H9 (cell line): ENCODE measurements at regions not wholly inside any gene's neighbourhood (a gene's known extent, or its start where the extent isn't known, plus 50 kb on each side); places are given as distances from the start of the nearest gene placed in this dataset.

Experiments
- DNase-seq: peaks from one replicate; pipeline ENCODE4 v3.0.0-alpha.2; 2017
- H2AFZ ChIP-seq: one replicate; pipeline ENCODE4 v1.6.1; 2013; ENCODE audit warnings: mild to moderate bottlenecking, low read length, control low read depth, moderate library complexity
- H2AK5ac ChIP-seq: 2 replicates; pipeline ENCODE4 v1.6.1; 2013; ENCODE audit warnings: low read length, control low read depth, mixed read lengths; ENCODE audit not compliant: insufficient read length
- H2BK120ac ChIP-seq: one replicate; pipeline ENCODE4 v1.6.1; 2013; ENCODE audit warnings: low read depth, mild to moderate bottlenecking, low read length, control low read depth, inconsistent platforms; ENCODE audit not compliant: poor library complexity, severe bottlenecking
- H2BK12ac ChIP-seq: 2 replicates; pipeline ENCODE4 v1.6.1; 2013; ENCODE audit warnings: low read length, control low read depth, mixed read lengths, low read depth; ENCODE audit not compliant: insufficient read length
- H2BK15ac ChIP-seq: 2 replicates; pipeline ENCODE4 v1.6.1; 2013; ENCODE audit warnings: low read depth, low read length, control low read depth
- H2BK20ac ChIP-seq: one replicate; pipeline ENCODE4 v1.6.1; 2013; ENCODE audit warnings: low read depth, mild to moderate bottlenecking, low read length, control low read depth, inconsistent platforms; ENCODE audit not compliant: poor library complexity, severe bottlenecking
- H2BK5ac ChIP-seq: 2 replicates; pipeline ENCODE4 v1.6.1; 2013; ENCODE audit warnings: low read length, control low read depth, mixed read lengths; ENCODE audit not compliant: insufficient read length
- H3K14ac ChIP-seq: 2 replicates; pipeline ENCODE4 v1.6.1; 2013; ENCODE audit warnings: low read length, control low read depth; ENCODE audit not compliant: insufficient read depth
- H3K18ac ChIP-seq: 2 replicates; pipeline ENCODE4 v1.6.1; 2013; ENCODE audit warnings: low read depth, mild to moderate bottlenecking, mixed read lengths, low read length, control low read depth; ENCODE audit not compliant: insufficient read length
- H3K23ac ChIP-seq: 2 replicates; pipeline ENCODE4 v1.6.1; 2013; ENCODE audit warnings: low read length, control low read depth, mixed read lengths, low read depth; ENCODE audit not compliant: insufficient read length
- H3K23me2 ChIP-seq: 2 replicates; pipeline ENCODE4 v1.6.1; 2013; ENCODE audit warnings: low read depth, mild to moderate bottlenecking, mixed read lengths, low read length, control low read depth; ENCODE audit not compliant: insufficient read length, poor library complexity, severe bottlenecking
- H3K27ac ChIP-seq: 2 replicates; pipeline ENCODE4 v1.5.1; 2013; ENCODE audit warnings: low read length, control low read depth, mixed read lengths, low read depth; ENCODE audit not compliant: insufficient read length
- H3K27me3 ChIP-seq: 2 replicates; pipeline ENCODE4 v1.6.1; 2013; ENCODE audit warnings: low read length, control low read depth, inconsistent platforms; ENCODE audit not compliant: insufficient read depth
- H3K4ac ChIP-seq: 2 replicates; pipeline ENCODE4 v1.6.1; 2013; ENCODE audit warnings: low read depth, mild to moderate bottlenecking, control low read depth, inconsistent platforms, low read length, moderate library complexity
- H3K4me1 ChIP-seq: 2 replicates; pipeline ENCODE4 v1.6.1; 2013; ENCODE audit warnings: low read length, control low read depth, inconsistent platforms; ENCODE audit not compliant: insufficient read depth
- H3K4me2 ChIP-seq: 2 replicates; pipeline ENCODE4 v1.6.1; 2013; ENCODE audit warnings: low read length, control low read depth, mixed read lengths; ENCODE audit not compliant: insufficient read length, insufficient read depth
- H3K56ac ChIP-seq: 2 replicates; pipeline ENCODE4 v1.6.1; 2013; ENCODE audit warnings: low read depth, mild to moderate bottlenecking, mixed read lengths, low read length, control low read depth; ENCODE audit not compliant: insufficient read length
- H3K79me1 ChIP-seq: 2 replicates; pipeline ENCODE4 v1.6.1; 2013; ENCODE audit warnings: low read depth, mild to moderate bottlenecking, moderate library complexity, low read length, control low read depth, inconsistent platforms; ENCODE audit not compliant: insufficient read depth, poor library complexity, severe bottlenecking
- H3K79me2 ChIP-seq: 2 replicates; pipeline ENCODE4 v1.6.1; 2013; ENCODE audit warnings: low read length, control low read depth, inconsistent platforms; ENCODE audit not compliant: insufficient read depth
- H3K9ac ChIP-seq: 2 replicates; pipeline ENCODE4 v1.6.1; 2013; ENCODE audit warnings: low read length, control low read depth, mixed read lengths; ENCODE audit not compliant: insufficient read length; ENCODE audit errors: extremely low read depth
- H3K9me3 ChIP-seq: one replicate; pipeline ENCODE4 v1.6.1; 2013; ENCODE audit warnings: low read depth, low read length, inconsistent platforms; ENCODE audit not compliant: control insufficient read depth
- H3T11ph ChIP-seq: one replicate; pipeline ENCODE4 v1.6.1; 2013; ENCODE audit warnings: mild to moderate bottlenecking, low read length, control low read depth, inconsistent platforms
- H4K20me1 ChIP-seq: one replicate; pipeline ENCODE4 v1.6.1; 2013; ENCODE audit not compliant: control insufficient read depth, insufficient read length, insufficient read depth
- H4K5ac ChIP-seq: 2 replicates; pipeline ENCODE4 v1.6.1; 2013; ENCODE audit warnings: low read depth, mild to moderate bottlenecking, mixed read lengths, low read length, control low read depth; ENCODE audit not compliant: insufficient read length
- H4K8ac ChIP-seq: replicated peaks from 2 replicates; pipeline ENCODE4 v1.6.1; 2013; ENCODE audit warnings: low read length, control low read depth, mixed read lengths, low read depth; ENCODE audit not compliant: insufficient read length
- H4K91ac ChIP-seq: 2 replicates; pipeline ENCODE4 v1.6.1; 2013; ENCODE audit warnings: low read depth, mild to moderate bottlenecking, moderate library complexity, mixed read lengths, low read length, control low read depth; ENCODE audit not compliant: insufficient read length
- H3K27ac Mint-ChIP-seq, 3 experiments: 2 replicates in 2 of 3; 3 replicates in 1 of 3; pipeline ENCODE4 v1.8.0; 2020 to 2021; ENCODE audit warnings: mixed read lengths in 3 of 3, mild to moderate bottlenecking in 1 of 3, moderate library complexity in 1 of 3
- H3K27me3 Mint-ChIP-seq: 2 replicates; pipeline ENCODE4 v1.8.0; 2021; ENCODE audit warnings: low read depth, mild to moderate bottlenecking, moderate library complexity, mixed read lengths
- H3K36me3 Mint-ChIP-seq, 3 experiments: 2 replicates in 2 of 3; 3 replicates in 1 of 3; pipeline ENCODE4 v1.8.0; 2020 to 2021; ENCODE audit warnings: low read depth in 3 of 3, mixed read lengths in 3 of 3; ENCODE audit not compliant: insufficient read depth in 1 of 3
- H3K4me1 Mint-ChIP-seq, 2 experiments: 2 replicates each; pipeline ENCODE4 v1.8.0; 2020; ENCODE audit warnings: mixed read lengths in 2 of 2
- H3K4me3 Mint-ChIP-seq, 2 experiments: 2 replicates in 1 of 2; 3 replicates in 1 of 2; pipeline ENCODE4 v1.8.0; 2020 to 2021; ENCODE audit warnings: mild to moderate bottlenecking in 2 of 2, mixed read lengths in 2 of 2, moderate library complexity in 1 of 2
- H3K9me3 Mint-ChIP-seq, 2 experiments: 2 replicates in 1 of 2; 3 replicates in 1 of 2; pipeline ENCODE4 v1.8.0; 2020; ENCODE audit warnings: mild to moderate bottlenecking in 2 of 2, mixed read lengths in 2 of 2, moderate library complexity in 1 of 2
- CTCF ChIP-seq: fragments of 200-600 bp; sonication (generic); conservative IDR thresholded peaks from 3 replicates; pipeline ENCODE4 v1.8.0; 2021; ENCODE audit warnings: antibody characterized with exemption, mild to moderate bottlenecking
- WGBS: extraction: QIAGEN DNeasy Blood & Tissue Kit; methylation state at CpG from one replicate; pipeline ENCODE4 v1.1.7; 2013; ENCODE audit warnings: missing lambda C conversion rate, low lambda C conversion rate, mixed read lengths; ENCODE audit not compliant: insufficient read length; ENCODE audit errors: extremely low coverage; 5-methylcytosine and 5-hydroxymethylcytosine counted together

GRCh38 chr20:19812696-19813095, 54.6 kb downstream of the RIN2 start:
- no peak overlapping the region for H2BK5ac ChIP-seq
- H3K9ac ChIP-seq = no peak overlapping the region
- H3K14ac ChIP-seq = no peak overlapping the region
- H4K20me1 ChIP-seq = no peaks in the 10 kb centered on the region
- H3K4me2 ChIP-seq = no peak overlapping the region
- no peak overlapping the region for H3K56ac ChIP-seq
- no peak overlapping the region for H4K8ac ChIP-seq
- H3K4me3 Mint-ChIP-seq = no peak overlapping the region
- H3K27me3 Mint-ChIP-seq = no peaks in the 10 kb centered on the region; the same call in 1 of the 2 replicates
- H3K9me3 ChIP-seq = no peaks in the 10 kb centered on the region
- no peaks in the 10 kb centered on the region for H3K4me1 ChIP-seq
- no CpG with 5 or more reads among the region's 1 CpG for WGBS
- no peaks in the 10 kb centered on the region for H3K23me2 ChIP-seq
- no peak overlapping the region for H4K91ac ChIP-seq
- H3K27ac Mint-ChIP-seq = no peak overlapping the region; a peak in 1 of 7 replicates
- no peaks in the 10 kb centered on the region for H3K79me1 ChIP-seq
- no peak overlapping the region for H2AK5ac ChIP-seq
- H3K79me2 ChIP-seq = 0 out of 2 replicates have a peak, but pooled peaks cover 2% of the 10 kb centered on the region
- peaks cover 0 to 5% (median 0%) of the 10 kb centered on the region in 3 experiments; a peak in 1 of 7 replicates for H3K36me3 Mint-ChIP-seq
- no peak for TF ChIP-seq CTCF
- no peak overlapping the region for H3K27ac ChIP-seq
- H4K5ac ChIP-seq = no peak overlapping the region
- H2BK15ac ChIP-seq = no peak overlapping the region
- H2BK120ac ChIP-seq = no peak overlapping the region
- no peak overlapping the region for H2BK20ac ChIP-seq
- H3K4me1 Mint-ChIP-seq = peaks cover 4% of the 10 kb centered on the region in 2 experiments
- H3K9me3 Mint-ChIP-seq = no peaks in the 10 kb centered on the region
- DNase-seq = no peak
- H2AFZ ChIP-seq = no peak overlapping the region
- H2BK12ac ChIP-seq = no peak overlapping the region
- no peaks in the 10 kb centered on the region for H3K27me3 ChIP-seq
- H3K23ac ChIP-seq = no peak overlapping the region
- H3K18ac ChIP-seq = no peak overlapping the region
- no peak overlapping the region for H3T11ph ChIP-seq
- H3K4ac ChIP-seq = no peak overlapping the region
